HCT116 (cell line): ENCODE measurements at regions not wholly inside any gene's neighbourhood (a gene's known extent, or its start where the extent isn't known, plus 50 kb on each side); places are given as distances from the start of the nearest gene placed in this dataset.
"Not testable (repeated sequence)": the region's sequence is repeated elsewhere in the genome, so short reads cannot be mapped to it uniquely, and the experiment has no call there.

Experiments
- ATAC-seq: fragments of 200-7000 bp; cut with Tn5 transposase; 2 replicates; pipeline ENCODE4 v1.9.1; 2020; ENCODE audit warnings: mild to moderate bottlenecking, moderate library complexity
- BruUV-seq: library from RNA; stranded (reverse); fragments of 400-500 nt; replicated peaks from 2 replicates; lab custom pipeline; 2021; lab: Mats Ljungman, UMichigan
- CTCF ChIA-PET: fragments of 300-600 bp; sonication (Branson Sonifier 250); formaldehyde crosslinking; loops from one replicate; lab custom pipeline; 2021; ENCODE audit warnings: antibody characterized with exemption; lab: Charles Lee
- POLR2A ChIA-PET: fragments of 300-600, 350-600 bp; sonication (Branson Sonifier 250); formaldehyde crosslinking; loops from one replicate; lab custom pipeline; 2021; ENCODE audit warnings: antibody characterized with exemption; lab: Charles Lee
- RAD21 ChIA-PET, 2 experiments: fragments of 300-600 bp; sonication (Branson Sonifier 250); formaldehyde crosslinking; loops; one replicate each; lab custom pipeline; 2023; ENCODE audit warnings: low total read pairs in 2 of 2; ENCODE audit not compliant: uncharacterized antibody in 2 of 2, unreplicated experiment in 2 of 2, low non-redundant PET in 1 of 2; lab: Charles Lee
- DNase-seq: peaks from one replicate; pipeline ENCODE4 v3.0.0-alpha.2; 2010; ENCODE audit warnings: low read depth, low spot score
- H2AFZ ChIP-seq: fragments of 200-600 bp; shearing (Covaris generic), sonication (generic); 2 replicates; pipeline ENCODE4 v1.6.1; 2017; ENCODE audit warnings: low read depth, mixed run types, mixed read lengths, antibody characterized with exemption, low read length; ENCODE audit not compliant: poor library complexity, severe bottlenecking
- H3K27ac ChIP-seq: 2 replicates; pipeline ENCODE4 v1.5.1; 2012; ENCODE audit warnings: low read depth, low read length
- H3K27me3 ChIP-seq: fragments of 200-600 bp; sonication (generic); 2 replicates; pipeline ENCODE4 v1.6.1; 2016; ENCODE audit warnings: mixed run types, low read length, mixed read lengths; ENCODE audit not compliant: insufficient read depth
- H3K36me3 ChIP-seq, 2 experiments: fragments of 200-500 bp in 1 of 2; fragments of 200-600 bp in 1 of 2; sonication (Bioruptor generic) in 1 of 2; sonication (generic) in 1 of 2; 2 replicates each; pipeline versions ENCODE4 v1.5.1 to v1.6.1; 2014 to 2016; ENCODE audit warnings: low read length in 2 of 2, inconsistent platforms in 1 of 2, mixed read lengths in 1 of 2, mixed run types in 1 of 2; ENCODE audit not compliant: insufficient read depth in 2 of 2, control insufficient read depth in 1 of 2
- H3K4me1 ChIP-seq, 2 experiments: fragments of 200-600 bp in 1 of 2; sonication (generic) in 1 of 2; 2 replicates each; pipeline versions ENCODE4 v1.5.1 to v1.6.1; 2012 to 2017; ENCODE audit warnings: low read length in 2 of 2, inconsistent platforms in 1 of 2, mild to moderate bottlenecking in 1 of 2, mixed read lengths in 1 of 2, mixed run types in 1 of 2, moderate library complexity in 1 of 2; ENCODE audit not compliant: insufficient read depth in 2 of 2, control insufficient read depth in 1 of 2
- H3K4me2 ChIP-seq: fragments of 200-600 bp; sonication (generic); 2 replicates; pipeline ENCODE4 v1.6.1; 2017; ENCODE audit warnings: mixed run types, low read length, mixed read lengths
- H3K4me3 ChIP-seq, 2 experiments: fragments of 200-600 bp in 1 of 2; sonication (generic) in 1 of 2; replicated peaks in 1 of 2; 2 replicates each; pipeline ENCODE4 v1.5.1; 2011 to 2016; ENCODE audit warnings: low read length in 2 of 2, control low read depth in 1 of 2, low read depth in 1 of 2, mild to moderate bottlenecking in 1 of 2, mixed read lengths in 1 of 2, mixed run types in 1 of 2
- H3K79me2 ChIP-seq: fragments of 200-600 bp; sonication (generic); 2 replicates; pipeline ENCODE4 v1.6.1; 2017; ENCODE audit warnings: mild to moderate bottlenecking, mixed run types, low read length, moderate library complexity, mixed read lengths; ENCODE audit not compliant: insufficient read depth
- H3K9ac ChIP-seq: fragments of 200-600 bp; sonication (generic); 2 replicates; pipeline ENCODE4 v1.6.1; 2016; ENCODE audit warnings: low read length, mixed read lengths
- H3K9me2 ChIP-seq: fragments of 200-600 bp; sonication (generic), shearing (Covaris generic); 2 replicates; pipeline ENCODE4 v1.6.1; 2017; ENCODE audit warnings: mixed run types, mild to moderate bottlenecking, moderate library complexity; ENCODE audit not compliant: insufficient read depth
- H3K9me3 ChIP-seq, 2 experiments: fragments of 200-500 bp in 1 of 2; fragments of 200-600 bp in 1 of 2; sonication (Bioruptor generic) in 1 of 2; sonication (generic) in 1 of 2; 2 replicates each; pipeline ENCODE4 v1.6.1; 2014 to 2017; ENCODE audit warnings: low read length in 2 of 2, mixed read lengths in 2 of 2, inconsistent platforms in 1 of 2, low read depth in 1 of 2, mild to moderate bottlenecking in 1 of 2, mixed run types in 1 of 2, moderate library complexity in 1 of 2; ENCODE audit not compliant: control insufficient read depth in 1 of 2, insufficient read depth in 1 of 2
- H4K20me1 ChIP-seq: fragments of 200-600 bp; sonication (generic), shearing (Covaris generic); 2 replicates; pipeline ENCODE4 v1.6.1; 2017; ENCODE audit warnings: mixed run types, mild to moderate bottlenecking, moderate library complexity; ENCODE audit not compliant: insufficient read depth
- CEBPB ChIP-seq: IDR thresholded peaks from 2 replicates; pipeline ENCODE4 v1.6.1; 2012; ENCODE audit warnings: low read depth
- EZH2 ChIP-seq: fragments of 200-600 bp; sonication (generic); IDR thresholded peaks from 2 replicates; pipeline ENCODE4 v1.6.1; 2017; ENCODE audit warnings: antibody characterized with exemption, mixed run types
- JUND ChIP-seq: IDR thresholded peaks from 2 replicates; pipeline ENCODE4 v1.6.1; 2012
- POLR2A ChIP-seq: IDR thresholded peaks from 2 replicates; pipeline ENCODE4 v1.7.0; 2011; ENCODE audit warnings: borderline replicate concordance; ENCODE audit not compliant: insufficient read depth, insufficient read length; ENCODE audit errors: extremely low read depth
- SIN3A ChIP-seq: IDR thresholded peaks from 2 replicates; pipeline ENCODE4 v1.6.1; 2012; ENCODE audit warnings: low read depth
- SRF ChIP-seq: IDR thresholded peaks from 2 replicates; pipeline ENCODE4 v1.6.1; 2012; ENCODE audit warnings: low read depth
- ZFX ChIP-seq: fragments of 450-650 bp; IDR thresholded peaks from 2 replicates; pipeline ENCODE4 v1.6.1; 2017
- intact Hi-C: fragments of 100-400 bp; cut with micrococcal nuclease; formaldehyde crosslinking; loops from 2 replicates; pipeline ENCODE4 v1.10.0; 2022
- TF ChIP-seq, protein P1 (sequence below): IDR thresholded peaks from 2 replicates; pipeline ENCODE4 v1.6.1; 2011; ENCODE audit warnings: mild to moderate bottlenecking, low read length, moderate library complexity; ENCODE audit not compliant: insufficient replicate concordance; ENCODE audit errors: extremely low read depth
- TF ChIP-seq, protein P2 (sequence below): IDR thresholded peaks from 2 replicates; pipeline ENCODE4 v1.6.1; 2012
- TF ChIP-seq, protein P3 (sequence below), 3 experiments: fragments of 200-600 bp in 1 of 3; sonication (generic) in 1 of 3; IDR thresholded peaks in 2 of 3; conservative IDR thresholded peaks in 1 of 3; 2 replicates each; pipeline ENCODE4 v1.5.1; 2012 to 2017; ENCODE audit warnings: low read depth in 2 of 3, low read length in 2 of 3, antibody characterized with exemption in 1 of 3, borderline replicate concordance in 1 of 3, control low read depth in 1 of 3, mild to moderate bottlenecking in 1 of 3, mixed read lengths in 1 of 3, mixed run types in 1 of 3, moderate library complexity in 1 of 3; ENCODE audit not compliant: insufficient read depth in 1 of 3
- TF ChIP-seq, protein P4 (sequence below): IDR thresholded peaks from 2 replicates; pipeline ENCODE4 v1.6.1; 2012; ENCODE audit warnings: low read depth
- TF ChIP-seq, protein P5 (sequence below): IDR thresholded peaks from 2 replicates; pipeline ENCODE4 v1.6.1; 2012

DNA sequence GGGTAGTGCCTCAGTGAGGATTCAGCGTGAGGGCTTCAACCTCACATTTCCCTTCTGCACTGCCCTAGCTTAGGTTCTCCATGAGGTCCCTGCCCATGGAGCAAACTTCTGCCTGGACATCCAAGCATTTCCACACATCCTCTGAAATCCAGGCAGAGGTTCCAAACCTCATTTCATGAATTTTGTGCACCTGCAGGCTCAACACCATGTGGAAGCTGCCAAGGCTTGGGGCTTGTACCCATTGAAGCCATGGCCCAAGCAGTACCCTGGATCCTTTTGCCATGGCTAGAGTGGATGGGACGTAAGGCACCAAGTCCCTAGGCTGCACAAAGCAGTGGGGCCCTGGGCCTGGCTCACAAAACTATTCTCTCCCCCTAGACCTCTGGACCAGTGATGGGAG lies 877.1 kb upstream of the KLHL1 start (continued):
- TF ChIP-seq, protein P1, sequence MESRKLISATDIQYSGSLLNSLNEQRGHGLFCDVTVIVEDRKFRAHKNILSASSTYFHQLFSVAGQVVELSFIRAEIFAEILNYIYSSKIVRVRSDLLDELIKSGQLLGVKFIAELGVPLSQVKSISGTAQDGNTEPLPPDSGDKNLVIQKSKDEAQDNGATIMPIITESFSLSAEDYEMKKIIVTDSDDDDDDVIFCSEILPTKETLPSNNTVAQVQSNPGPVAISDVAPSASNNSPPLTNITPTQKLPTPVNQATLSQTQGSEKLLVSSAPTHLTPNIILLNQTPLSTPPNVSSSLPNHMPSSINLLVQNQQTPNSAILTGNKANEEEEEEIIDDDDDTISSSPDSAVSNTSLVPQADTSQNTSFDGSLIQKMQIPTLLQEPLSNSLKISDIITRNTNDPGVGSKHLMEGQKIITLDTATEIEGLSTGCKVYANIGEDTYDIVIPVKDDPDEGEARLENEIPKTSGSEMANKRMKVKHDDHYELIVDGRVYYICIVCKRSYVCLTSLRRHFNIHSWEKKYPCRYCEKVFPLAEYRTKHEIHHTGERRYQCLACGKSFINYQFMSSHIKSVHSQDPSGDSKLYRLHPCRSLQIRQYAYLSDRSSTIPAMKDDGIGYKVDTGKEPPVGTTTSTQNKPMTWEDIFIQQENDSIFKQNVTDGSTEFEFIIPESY: no peak
- no peak for TF ChIP-seq CEBPB

DNA sequence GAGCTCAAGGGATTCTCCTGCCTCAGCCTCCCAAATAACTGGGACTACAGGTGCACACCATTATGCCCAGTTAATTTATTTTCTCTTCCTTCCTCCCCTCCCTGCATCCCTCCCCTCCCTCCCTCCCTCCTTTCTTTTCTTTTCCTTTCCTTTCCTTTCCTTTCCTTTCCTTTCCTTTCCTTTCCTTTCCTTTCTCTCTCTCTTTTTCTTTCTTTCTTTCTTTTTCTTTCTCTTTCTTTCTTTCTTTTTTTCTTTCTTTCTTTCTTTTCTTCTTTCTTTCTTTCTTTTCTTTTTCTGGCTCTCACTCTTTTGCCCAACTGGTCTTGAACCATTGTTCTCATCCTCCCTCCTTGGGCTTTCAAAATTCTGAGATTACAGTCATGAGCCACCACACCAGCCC lies 873.0 kb upstream of the KLHL1 start:
- H3K79me2 ChIP-seq, H3K27me3 ChIP-seq, RAD21 ChIA-PET, H3K4me3 ChIP-seq, H3K27ac ChIP-seq, BruUV-seq, POLR2A ChIA-PET, H3K4me1 ChIP-seq, H2AFZ ChIP-seq, H3K9me3 ChIP-seq, H3K4me2 ChIP-seq, H4K20me1 ChIP-seq, H3K9ac ChIP-seq, H3K9me2 ChIP-seq, DNase-seq, ATAC-seq, CTCF ChIA-PET, H3K36me3 ChIP-seq, intact Hi-C loops: not testable (repeated sequence)

DNA sequence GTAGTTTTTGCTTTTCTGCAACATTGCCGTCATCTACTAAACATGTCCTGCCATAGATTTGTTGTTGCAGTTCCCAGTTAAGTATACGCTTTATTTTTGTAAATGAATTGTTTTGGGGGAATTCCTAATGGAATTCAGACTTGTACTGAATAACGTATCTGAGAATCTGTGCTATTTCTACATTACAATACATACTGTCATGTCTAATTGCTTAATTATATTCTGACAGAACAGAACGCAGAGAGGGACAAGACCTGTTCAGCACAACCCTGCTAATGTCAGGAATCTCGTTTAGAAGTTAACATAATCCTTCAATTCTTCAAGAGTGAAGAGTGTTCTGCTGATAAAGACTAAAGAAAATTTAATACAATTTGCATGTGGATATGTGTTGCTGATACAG lies 861.1 kb upstream of the KLHL1 start:
- Histone ChIP-seq H3K27me3 (no peaks in the 10 kb centered on the region), H3K9me2 (no peaks in the 10 kb centered on the region), H4K20me1 (no peaks in the 10 kb centered on the region), H3K4me3 (no peak overlapping the region), H3K79me2 (no peaks in the 10 kb centered on the region), H3K4me1 (no peaks in the 10 kb centered on the region), H3K9ac (no peak overlapping the region), H3K4me2 (no peak overlapping the region), H3K9me3 (no peaks in the 10 kb centered on the region), H2AFZ (no peak overlapping the region), H3K27ac (no peak overlapping the region), H3K36me3 (no peaks in the 10 kb centered on the region)
- ATAC-seq (no peak), DNase-seq (no peak)
- RAD21 ChIA-PET: no interaction called here
- BruUV-seq: no TSS peak
- CTCF ChIA-PET: no interaction called here
- POLR2A ChIA-PET: no interaction called here
- intact Hi-C loops: loop anchor here (10.0 kb wide), 1 partner anchor 345 kb away; no protein-coding TSS in a partner anchor
- TF ChIP-seq, protein P2, sequence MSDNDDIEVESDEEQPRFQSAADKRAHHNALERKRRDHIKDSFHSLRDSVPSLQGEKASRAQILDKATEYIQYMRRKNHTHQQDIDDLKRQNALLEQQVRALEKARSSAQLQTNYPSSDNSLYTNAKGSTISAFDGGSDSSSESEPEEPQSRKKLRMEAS: no peak
- no peak for TF ChIP-seq ZFX
- no peak for TF ChIP-seq SRF
- TF ChIP-seq EZH2: no peak
- TF ChIP-seq, protein P3, sequence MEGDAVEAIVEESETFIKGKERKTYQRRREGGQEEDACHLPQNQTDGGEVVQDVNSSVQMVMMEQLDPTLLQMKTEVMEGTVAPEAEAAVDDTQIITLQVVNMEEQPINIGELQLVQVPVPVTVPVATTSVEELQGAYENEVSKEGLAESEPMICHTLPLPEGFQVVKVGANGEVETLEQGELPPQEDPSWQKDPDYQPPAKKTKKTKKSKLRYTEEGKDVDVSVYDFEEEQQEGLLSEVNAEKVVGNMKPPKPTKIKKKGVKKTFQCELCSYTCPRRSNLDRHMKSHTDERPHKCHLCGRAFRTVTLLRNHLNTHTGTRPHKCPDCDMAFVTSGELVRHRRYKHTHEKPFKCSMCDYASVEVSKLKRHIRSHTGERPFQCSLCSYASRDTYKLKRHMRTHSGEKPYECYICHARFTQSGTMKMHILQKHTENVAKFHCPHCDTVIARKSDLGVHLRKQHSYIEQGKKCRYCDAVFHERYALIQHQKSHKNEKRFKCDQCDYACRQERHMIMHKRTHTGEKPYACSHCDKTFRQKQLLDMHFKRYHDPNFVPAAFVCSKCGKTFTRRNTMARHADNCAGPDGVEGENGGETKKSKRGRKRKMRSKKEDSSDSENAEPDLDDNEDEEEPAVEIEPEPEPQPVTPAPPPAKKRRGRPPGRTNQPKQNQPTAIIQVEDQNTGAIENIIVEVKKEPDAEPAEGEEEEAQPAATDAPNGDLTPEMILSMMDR (IDR thresholded peaks at IDR 0.05 in 2 of 3, conservative IDR thresholded peaks at IDR 0.05 in 1 of 3; ENCODE audit: borderline replicate concordance in 1 of 3, insufficient read depth in 1 of 3, low read depth in 2 of 3, low read length in 2 of 3): no peak
- TF ChIP-seq POLR2A: no peak
- no peak for TF ChIP-seq SIN3A
- TF ChIP-seq, protein P4, sequence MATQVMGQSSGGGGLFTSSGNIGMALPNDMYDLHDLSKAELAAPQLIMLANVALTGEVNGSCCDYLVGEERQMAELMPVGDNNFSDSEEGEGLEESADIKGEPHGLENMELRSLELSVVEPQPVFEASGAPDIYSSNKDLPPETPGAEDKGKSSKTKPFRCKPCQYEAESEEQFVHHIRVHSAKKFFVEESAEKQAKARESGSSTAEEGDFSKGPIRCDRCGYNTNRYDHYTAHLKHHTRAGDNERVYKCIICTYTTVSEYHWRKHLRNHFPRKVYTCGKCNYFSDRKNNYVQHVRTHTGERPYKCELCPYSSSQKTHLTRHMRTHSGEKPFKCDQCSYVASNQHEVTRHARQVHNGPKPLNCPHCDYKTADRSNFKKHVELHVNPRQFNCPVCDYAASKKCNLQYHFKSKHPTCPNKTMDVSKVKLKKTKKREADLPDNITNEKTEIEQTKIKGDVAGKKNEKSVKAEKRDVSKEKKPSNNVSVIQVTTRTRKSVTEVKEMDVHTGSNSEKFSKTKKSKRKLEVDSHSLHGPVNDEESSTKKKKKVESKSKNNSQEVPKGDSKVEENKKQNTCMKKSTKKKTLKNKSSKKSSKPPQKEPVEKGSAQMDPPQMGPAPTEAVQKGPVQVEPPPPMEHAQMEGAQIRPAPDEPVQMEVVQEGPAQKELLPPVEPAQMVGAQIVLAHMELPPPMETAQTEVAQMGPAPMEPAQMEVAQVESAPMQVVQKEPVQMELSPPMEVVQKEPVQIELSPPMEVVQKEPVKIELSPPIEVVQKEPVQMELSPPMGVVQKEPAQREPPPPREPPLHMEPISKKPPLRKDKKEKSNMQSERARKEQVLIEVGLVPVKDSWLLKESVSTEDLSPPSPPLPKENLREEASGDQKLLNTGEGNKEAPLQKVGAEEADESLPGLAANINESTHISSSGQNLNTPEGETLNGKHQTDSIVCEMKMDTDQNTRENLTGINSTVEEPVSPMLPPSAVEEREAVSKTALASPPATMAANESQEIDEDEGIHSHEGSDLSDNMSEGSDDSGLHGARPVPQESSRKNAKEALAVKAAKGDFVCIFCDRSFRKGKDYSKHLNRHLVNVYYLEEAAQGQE: no peak
- TF ChIP-seq, protein P5, sequence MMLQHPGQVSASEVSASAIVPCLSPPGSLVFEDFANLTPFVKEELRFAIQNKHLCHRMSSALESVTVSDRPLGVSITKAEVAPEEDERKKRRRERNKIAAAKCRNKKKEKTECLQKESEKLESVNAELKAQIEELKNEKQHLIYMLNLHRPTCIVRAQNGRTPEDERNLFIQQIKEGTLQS: no peak
- TF ChIP-seq JUND: no peak
